ENCODE measurements at regions not wholly inside any gene's neighbourhood (a gene's known extent, or its start where the extent isn't known, plus 50 kb on each side); places are given as distances from the start of the nearest gene placed in this dataset.

GRCh38 chr18:48473816-48474215, 64.6 kb upstream of the ZBTB7C start:
- Mint-ChIP-seq H3K27ac (no peak overlapping the region), H3K4me3 (no peak overlapping the region), H3K9me3 (peaks cover 9% of the 10 kb centered on the region; the same call in 1 of the 3 replicates), H3K27me3 (ENCODE audit: insufficient read depth, low read depth, poor library complexity) (peaks cover 5% of the 10 kb centered on the region), H3K4me1 (no peaks in the 10 kb centered on the region), H3K36me3 (ENCODE audit: low read depth) (no peaks in the 10 kb centered on the region)
- no peaks in the 10 kb centered on the region for H3F3A ChIP-seq (replicated peaks; ENCODE audit: low read depth)
- H3K27ac ChIP-seq (ENCODE audit: low read depth) = no peak overlapping the region
- H4K20me1 ChIP-seq (replicated peaks; ENCODE audit: insufficient read depth) = no peaks in the 10 kb centered on the region
- H3K9me2 ChIP-seq (ENCODE audit: insufficient read depth) = no peaks in the 10 kb centered on the region
- no peak for DNase-seq (ENCODE audit: low spot score)
- no peak overlapping the region for H2AFZ ChIP-seq
- no peak overlapping the region for H3K4me2 ChIP-seq
- H3K79me2 ChIP-seq (replicated peaks; ENCODE audit: insufficient read depth) = no peaks in the 10 kb centered on the region
- no peak for ATAC-seq
- no peaks in the 10 kb centered on the region for H3K27me3 ChIP-seq (ENCODE audit: insufficient read depth)
- no peaks in the 10 kb centered on the region for H3K4me1 ChIP-seq (ENCODE audit: insufficient read depth)
- H3K36me3 ChIP-seq (ENCODE audit: insufficient read depth) = no peaks in the 10 kb centered on the region
- TF ChIP-seq CREB1 (CRISPR knock-in tag; IDR thresholded peaks at IDR 0.05; ENCODE audit: low read depth) (no peak), ETS1 (IDR thresholded peaks at IDR 0.05) (no peak), REST (IDR thresholded peaks at IDR 0.05; ENCODE audit: unreplicated experiment) (no peak), CTCF (conservative IDR thresholded peaks at IDR 0.05; ENCODE audit: low read depth in 2 of 2) (no peak), EZH2 (IDR thresholded peaks at IDR 0.05; ENCODE audit: low read depth, unreplicated experiment) (no peak), ZNF114 (CRISPR knock-in tag; IDR thresholded peaks at IDR 0.05) (no peak), EZH2phosphoT487 (IDR thresholded peaks at IDR 0.05; ENCODE audit: unreplicated experiment) (no peak), ZNF331 (CRISPR knock-in tag; IDR thresholded peaks at IDR 0.05; ENCODE audit: low read depth) (no peak), ZNF462 (CRISPR knock-in tag; IDR thresholded peaks at IDR 0.05) (no peak), STAT1 (IDR thresholded peaks at IDR 0.05; ENCODE audit: unreplicated experiment) (no peak), NANOG (IDR thresholded peaks at IDR 0.05; ENCODE audit: borderline replicate concordance) (no peak), JUNB (IDR thresholded peaks at IDR 0.05; ENCODE audit: unreplicated experiment) (no peak), POLR2AphosphoS5 (IDR thresholded peaks at IDR 0.05; ENCODE audit: low read depth) (no peak)
- no peak overlapping the region for H3K4me3 ChIP-seq
